Neural progenitor cell (in vitro differentiated cells): ENCODE measurements at regions not wholly inside any gene's neighbourhood (a gene's known extent, or its start where the extent isn't known, plus 50 kb on each side); places are given as distances from the start of the nearest gene placed in this dataset.

Experiments used
- EZH2 ChIP-seq: fragments of 200-600 bp; sonication (generic); IDR thresholded peaks from 2 replicates; pipeline ENCODE4 v1.6.1; 2017; ENCODE audit warnings: antibody characterized with exemption, mild to moderate bottlenecking, moderate library complexity
- EZH2phosphoT487 ChIP-seq: fragments of 200-600 bp; sonication (generic); IDR thresholded peaks from 2 replicates; pipeline ENCODE4 v1.6.1; 2017; ENCODE audit warnings: antibody characterized with exemption
- TF ChIP-seq, protein P1 (sequence below): fragments of 200-600 bp; sonication (generic); IDR thresholded peaks from 2 replicates; pipeline ENCODE4 v1.5.1; 2017; ENCODE audit warnings: antibody characterized with exemption, mild to moderate bottlenecking

DNA sequence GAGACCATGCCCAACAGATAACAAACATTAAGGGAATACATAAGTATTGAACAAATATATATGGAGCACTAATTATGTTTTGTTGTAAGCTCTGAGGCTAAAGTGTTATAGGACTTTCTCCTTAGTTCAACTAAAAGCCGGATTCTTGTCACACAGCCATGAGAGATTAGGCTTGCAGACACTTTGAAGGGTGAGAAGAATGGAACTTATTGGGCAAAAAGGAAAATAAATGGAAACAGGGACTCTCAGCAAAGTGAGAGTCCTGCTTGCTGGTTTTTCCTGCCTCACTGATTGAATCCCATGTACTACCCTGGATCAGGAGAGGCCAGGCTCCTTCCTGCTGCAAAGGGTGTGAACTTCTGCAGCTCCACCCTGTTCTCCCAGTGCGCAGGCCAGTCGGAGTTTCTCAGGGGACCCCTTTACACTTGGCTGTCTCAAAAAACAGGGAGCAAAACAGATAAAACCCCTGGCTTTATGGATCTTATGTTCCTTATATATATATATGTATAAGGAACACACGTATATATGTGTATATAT lies 77.1 kb upstream of the FUT8 start:
- TF ChIP-seq EZH2 (no peak), EZH2phosphoT487 (no peak)
- TF ChIP-seq, protein P1, sequence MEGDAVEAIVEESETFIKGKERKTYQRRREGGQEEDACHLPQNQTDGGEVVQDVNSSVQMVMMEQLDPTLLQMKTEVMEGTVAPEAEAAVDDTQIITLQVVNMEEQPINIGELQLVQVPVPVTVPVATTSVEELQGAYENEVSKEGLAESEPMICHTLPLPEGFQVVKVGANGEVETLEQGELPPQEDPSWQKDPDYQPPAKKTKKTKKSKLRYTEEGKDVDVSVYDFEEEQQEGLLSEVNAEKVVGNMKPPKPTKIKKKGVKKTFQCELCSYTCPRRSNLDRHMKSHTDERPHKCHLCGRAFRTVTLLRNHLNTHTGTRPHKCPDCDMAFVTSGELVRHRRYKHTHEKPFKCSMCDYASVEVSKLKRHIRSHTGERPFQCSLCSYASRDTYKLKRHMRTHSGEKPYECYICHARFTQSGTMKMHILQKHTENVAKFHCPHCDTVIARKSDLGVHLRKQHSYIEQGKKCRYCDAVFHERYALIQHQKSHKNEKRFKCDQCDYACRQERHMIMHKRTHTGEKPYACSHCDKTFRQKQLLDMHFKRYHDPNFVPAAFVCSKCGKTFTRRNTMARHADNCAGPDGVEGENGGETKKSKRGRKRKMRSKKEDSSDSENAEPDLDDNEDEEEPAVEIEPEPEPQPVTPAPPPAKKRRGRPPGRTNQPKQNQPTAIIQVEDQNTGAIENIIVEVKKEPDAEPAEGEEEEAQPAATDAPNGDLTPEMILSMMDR: no peak
